GM21390 (cell line): ENCODE measurements at regions not wholly inside any gene's neighbourhood (a gene's known extent, or its start where the extent isn't known, plus 50 kb on each side); places are given as distances from the start of the nearest gene placed in this dataset.
"Not testable (repeated sequence)": the region's sequence is repeated elsewhere in the genome, so short reads cannot be mapped to it uniquely, and the experiment has no call there.

ENCODE experiments used
- ATAC-seq: cut with Tn5 transposase; IDR thresholded peaks from one replicate; pipeline ENCODE4 v1.9.1; 2021; ENCODE audit not compliant: unreplicated experiment

DNA sequence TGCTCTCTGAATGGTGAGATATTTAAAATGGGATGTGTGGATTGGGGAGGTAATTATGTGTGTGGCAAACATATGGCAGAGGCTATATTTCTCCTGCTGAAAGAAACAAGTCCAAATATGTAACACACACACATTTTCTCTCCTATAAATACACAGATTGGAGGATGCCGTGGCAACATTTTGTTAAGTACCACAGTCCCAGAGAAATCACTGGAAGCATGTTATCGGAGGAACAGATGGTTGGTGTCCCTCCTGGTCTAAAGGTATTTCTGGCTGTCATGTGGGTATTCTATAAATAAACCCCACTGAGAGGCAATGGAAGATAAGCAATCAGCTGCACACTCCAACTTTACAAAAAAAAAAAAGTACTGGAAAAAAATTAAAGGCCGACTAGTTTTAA is 528.3 kb upstream of the BOD1L1 start:
- no peak for ATAC-seq

DNA sequence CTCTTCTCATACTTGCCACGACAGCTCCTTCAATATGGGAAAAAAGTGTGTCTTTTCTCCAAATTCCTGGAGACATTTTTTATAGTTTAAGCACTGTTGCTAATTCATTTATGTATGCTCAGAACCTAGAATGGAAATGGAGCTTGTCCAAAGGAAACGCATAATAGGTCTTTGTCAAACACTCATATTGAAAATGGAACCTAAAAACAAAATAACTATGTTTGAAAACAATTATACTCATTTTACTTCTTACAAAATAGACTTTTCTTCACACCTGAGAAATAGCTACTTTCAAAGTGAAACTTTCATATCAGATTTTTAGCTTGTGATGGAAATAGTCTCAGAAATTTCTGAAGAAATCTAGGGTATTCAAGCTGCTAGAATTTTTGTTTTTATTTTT is 529.7 kb upstream of the BOD1L1 start:
- ATAC-seq, result peak; percentile 75

DNA sequence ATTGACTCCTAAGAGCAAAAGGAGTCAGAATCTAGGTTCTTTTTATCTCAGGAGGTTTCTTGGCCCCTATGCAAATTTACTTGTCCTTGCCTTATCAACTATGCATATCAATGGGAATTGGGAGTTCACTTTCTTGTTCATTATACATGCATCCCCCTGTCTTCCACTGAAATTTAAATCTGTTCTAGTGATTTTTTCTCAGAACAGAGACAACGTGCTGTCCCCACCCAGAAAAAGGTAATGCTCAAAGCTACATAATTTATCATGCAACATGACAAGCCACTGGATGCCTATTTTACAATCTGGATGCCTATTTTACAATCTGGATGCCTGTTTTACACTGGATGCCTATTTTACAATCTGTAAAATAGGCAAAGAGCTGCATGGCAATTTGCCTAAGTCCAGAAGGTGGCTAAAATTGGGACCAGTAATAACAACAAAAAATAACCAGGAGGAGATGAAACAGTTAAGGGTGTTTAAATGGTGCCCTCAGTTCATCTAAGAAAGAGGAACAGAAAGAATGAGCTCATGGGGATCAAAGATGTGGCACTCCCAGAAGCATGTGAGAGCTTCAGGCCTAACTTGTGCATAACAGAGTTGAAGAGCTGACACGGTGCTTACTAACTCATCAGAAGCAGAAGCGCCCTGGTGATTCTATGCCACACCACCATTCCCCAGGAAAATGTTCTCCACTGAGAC is 537.8 kb upstream of the BOD1L1 start:
- peak; percentile 98 for ATAC-seq

DNA sequence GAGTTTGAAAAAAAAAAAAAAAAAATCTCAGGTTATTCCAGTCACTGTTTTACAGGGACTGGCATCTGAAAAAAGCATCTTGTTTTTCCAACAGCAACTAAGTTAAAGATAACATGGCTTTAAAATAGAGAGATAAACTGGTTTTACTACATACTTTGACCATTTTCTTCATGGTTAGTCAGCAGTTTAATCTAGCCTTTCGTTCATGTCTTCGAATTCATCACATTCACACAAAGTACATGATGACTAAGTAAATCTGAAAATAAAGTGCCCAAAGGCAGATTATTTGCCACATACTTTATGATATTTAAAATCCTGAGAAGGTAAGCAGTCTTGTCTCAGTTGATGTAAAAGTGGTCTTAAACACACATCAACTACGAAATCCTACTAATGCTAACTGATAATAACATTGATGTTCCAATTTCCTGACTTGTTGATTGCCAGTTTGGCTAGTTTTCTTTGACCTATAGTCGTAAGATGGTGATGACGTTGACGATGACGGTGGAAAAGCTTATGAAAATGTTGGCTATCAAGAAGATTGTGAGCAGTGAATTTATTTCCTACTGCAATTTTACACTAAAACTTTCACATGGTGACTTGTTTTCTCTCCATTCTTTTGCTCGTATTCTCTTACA is 540.5 kb upstream of the BOD1L1 start:
- no peak for ATAC-seq

DNA sequence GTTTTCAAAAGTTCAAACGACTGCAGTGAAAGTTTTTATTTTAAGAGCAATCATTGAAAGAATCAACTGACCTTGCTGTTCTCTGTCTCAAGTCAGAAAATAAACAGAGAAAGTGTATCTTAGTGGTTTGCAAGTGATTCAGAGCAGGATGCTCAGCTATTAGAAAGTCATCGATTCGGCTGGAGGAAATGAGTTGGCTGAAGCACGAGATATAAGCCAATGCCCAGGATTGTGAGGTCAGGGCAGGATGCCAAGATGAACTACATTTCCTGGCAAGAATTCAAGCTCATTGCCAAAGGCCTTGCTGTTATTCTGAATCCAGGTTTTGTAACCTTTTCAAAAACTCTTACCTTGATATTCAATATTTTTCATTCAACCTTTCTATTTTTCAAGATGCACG is 541.4 kb upstream of the BOD1L1 start:
- peak; percentile 58 for ATAC-seq

DNA sequence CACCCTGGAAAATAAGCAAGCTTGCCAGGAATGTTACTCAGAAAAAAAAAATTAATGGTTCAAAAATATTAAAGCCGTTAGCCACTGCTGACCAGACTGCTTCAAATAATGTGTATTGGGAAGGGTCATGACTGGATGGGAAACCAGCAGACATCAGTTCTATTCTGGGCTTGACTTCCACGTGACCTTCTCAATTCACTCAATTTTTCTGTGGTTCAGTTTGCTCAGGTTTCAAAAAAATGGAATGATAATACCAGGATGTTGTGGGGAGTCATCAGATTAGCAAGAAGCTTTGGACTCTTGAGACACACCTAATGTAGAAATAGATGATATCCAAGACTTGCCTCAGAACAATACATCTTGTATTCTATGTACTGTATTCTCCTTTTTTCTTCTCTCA is 541.9 kb upstream of the BOD1L1 start:
- no peak for ATAC-seq

DNA sequence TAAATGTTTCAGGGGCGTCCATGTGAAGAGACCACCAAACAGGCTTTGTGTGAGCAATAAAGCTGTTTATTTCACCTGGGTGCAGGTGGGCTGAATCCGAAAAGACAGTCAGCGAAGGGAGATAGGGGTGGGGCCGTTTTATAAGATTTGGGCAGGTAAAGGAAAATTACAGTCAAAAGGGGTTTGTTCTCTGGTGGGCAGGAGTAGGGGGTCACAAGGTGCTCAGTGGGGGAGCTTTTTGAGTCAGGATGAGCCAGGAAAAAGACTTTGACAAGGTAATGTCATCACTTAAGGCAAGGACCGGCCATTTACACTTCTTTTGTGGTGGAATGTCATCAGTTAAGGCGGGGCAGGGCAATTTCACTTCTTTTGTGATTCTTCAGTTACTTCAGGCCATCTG is 542.4 kb upstream of the BOD1L1 start:
- ATAC-seq, result not testable (repeated sequence)

DNA sequence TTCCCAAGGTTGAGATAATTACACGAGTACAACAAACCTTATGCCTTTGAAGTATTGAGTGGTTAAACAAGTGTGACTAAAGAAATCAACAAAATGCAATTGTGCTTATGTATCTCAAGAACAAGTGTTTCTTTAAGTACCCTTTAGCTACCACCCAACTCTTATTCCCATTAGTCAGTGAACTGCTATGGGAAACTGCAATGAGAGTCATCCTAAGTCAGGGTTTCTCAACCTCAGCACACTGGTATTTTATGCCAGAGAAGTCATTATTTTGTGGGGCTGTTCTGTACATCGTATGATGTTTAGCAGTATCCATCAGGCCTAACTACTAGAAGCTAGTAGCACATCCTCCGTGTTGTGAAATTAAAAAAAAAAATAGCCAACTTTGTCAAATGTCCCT is 549.1 kb upstream of the BOD1L1 start:
- no peak for ATAC-seq

DNA sequence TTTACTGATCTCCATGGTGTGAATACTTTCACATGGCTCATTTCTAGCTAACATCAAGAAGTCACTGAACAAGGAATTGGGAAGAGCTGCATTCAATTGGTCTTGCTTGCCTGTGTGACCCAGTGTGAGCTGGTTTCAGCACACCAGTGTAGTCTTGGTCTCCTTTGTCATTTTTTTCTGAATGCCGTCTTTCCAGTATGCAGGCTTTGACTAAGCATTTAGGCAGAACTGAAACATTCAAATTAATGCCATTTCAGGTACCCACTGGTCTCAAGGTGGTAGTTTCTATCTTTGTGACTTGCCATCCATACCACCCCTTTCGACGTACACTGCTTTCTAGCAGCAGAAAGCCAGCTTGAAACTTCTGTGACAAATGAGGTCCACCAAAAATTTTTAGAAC is 550.5 kb upstream of the BOD1L1 start:
- ATAC-seq, result peak; percentile 87

DNA sequence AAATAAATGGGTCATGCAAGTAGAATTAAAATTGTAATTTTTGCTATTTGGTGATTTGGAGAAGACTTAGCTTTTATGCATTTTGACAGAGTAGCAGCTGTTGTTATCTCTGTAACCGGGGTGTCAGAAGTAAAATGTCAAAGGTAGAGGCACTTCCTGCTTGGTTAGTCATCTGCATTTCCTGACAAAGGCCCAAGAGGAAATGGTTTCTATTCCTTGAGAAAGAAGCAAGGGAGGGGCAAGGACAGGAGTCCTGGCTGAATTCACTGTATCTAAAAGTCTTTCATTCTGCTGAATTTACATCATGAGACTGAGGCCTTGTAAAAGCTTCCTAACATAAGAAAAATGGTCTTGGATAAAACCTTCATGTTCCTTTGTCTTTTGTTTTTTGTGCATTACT is 550.9 kb upstream of the BOD1L1 start:
- ATAC-seq, result peak; percentile 77

DNA sequence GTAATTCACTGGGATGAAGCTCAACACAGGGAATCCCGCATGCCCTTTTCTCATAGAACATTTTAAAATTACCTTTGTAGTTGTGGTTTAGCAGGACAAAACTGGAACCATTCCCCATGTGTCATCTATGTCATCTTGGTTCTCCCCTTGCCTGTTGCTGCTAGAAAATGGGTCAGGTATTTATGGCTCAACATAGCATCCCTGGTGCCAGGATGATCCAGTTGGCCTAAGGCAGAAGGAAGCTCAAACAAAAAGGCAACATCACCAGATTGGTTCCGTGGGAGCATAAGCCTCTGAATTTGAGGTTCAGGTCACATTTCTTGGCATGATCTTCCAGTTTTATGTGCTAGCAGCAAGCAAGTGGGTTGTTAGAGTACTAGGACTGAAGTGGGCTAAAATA is 552.6 kb upstream of the BOD1L1 start:
- no peak for ATAC-seq

DNA sequence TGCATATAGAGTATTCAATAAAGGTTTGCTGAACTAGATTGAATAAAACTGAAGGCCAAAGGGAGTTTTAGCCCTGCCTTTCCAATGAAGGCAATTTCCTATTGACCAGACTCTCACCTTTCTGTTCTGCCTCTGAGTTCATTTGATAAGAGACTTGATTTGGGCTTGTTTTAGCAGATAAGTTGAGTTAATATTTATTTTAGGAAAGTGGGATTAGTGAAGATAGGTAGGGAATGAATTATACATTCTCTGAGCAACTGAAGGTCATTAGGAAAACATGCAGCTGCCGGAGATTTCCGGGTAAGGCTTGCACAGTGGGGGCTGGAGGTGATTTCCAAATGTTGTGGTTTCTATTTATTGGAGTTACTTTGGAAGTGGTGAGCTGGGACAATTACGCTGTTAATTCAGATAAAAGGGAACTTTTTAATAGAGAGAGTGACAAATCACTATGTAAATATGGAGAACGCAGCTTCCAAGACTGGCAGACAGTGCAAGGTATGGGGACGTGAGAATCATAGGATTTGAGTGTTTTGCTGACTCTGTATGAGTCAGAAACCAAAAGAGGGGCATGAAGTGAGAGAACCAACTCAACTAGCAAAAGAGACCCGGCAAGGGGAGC is 553.6 kb upstream of the BOD1L1 start:
- ATAC-seq, result no peak

DNA sequence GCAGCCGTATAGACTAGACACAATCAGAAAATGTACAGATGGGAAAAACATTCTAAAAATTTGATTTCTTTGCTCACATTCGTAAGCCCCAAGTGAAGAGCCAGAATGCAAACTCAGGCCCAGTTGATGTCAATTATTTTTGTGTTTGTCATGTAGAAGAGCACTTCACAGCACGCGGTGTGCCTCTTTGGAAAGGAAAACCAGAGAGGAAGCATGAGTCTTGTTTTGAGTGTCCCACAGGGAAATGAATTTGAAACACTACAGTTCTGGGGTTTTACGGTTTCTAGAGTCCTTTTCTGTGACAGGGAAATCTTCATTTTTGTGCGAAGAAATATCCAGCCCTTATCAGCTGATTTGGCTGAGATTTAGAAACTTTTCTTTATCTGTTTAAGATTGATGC is 554.6 kb upstream of the BOD1L1 start:
- ATAC-seq, result no peak

DNA sequence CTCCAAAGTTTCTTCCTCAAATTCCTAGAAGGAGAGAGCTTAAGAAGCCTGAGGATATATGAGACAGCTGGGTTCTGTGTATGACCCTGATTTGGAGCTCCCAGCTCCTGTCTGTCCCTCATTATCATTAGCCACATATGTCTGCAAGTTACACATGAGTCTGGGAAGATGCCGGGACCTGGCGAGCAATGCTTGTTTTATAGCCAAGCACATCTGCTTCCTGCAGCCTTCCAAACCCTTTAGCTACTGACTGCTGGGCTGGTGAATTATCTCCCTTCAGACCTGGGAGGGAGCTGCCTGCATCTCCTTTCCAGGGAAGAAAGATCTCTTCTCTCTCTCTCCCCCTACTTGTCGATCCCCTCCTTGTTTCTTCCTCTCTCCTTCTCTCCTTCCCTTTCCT is 556.7 kb upstream of the BOD1L1 start:
- no peak for ATAC-seq

DNA sequence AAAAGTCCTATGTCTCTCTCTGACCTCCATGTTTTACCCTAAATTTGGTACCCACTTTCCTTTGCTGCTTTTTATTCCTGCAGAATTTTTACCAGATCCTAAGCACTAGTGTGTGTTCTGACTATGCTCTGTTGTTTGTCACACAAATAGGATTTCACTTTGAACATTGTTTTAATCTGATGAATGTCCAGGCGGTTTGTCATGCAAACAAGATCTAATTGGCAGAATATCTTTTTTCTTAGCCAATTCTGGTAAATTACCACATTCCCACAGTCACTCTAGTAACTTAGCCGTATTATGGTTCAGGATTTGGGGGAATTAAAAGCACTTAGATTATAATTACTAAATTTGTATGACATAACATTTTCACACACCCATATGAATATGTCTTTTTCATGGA is 557.2 kb upstream of the BOD1L1 start:
- no peak for ATAC-seq

DNA sequence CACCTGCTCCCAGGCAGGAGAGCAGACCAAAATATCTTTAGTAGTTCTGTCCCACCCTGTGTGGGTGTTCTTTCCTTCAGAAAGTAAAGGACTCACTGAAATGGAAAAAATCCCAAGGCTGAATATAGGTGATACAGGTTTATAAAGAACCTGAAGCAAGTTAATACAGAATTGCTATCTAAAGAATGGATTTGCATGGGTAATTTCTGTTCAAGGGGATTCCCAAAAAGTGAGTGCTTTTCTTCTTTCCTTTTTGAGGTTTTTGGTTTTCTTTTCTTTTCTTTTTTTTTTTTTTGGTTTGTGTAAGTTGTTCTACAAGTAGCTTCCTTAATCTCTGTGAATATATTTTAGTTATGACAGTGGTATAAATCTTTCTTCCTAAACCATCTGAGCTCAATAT is 560.7 kb upstream of the BOD1L1 start:
- no peak for ATAC-seq

DNA sequence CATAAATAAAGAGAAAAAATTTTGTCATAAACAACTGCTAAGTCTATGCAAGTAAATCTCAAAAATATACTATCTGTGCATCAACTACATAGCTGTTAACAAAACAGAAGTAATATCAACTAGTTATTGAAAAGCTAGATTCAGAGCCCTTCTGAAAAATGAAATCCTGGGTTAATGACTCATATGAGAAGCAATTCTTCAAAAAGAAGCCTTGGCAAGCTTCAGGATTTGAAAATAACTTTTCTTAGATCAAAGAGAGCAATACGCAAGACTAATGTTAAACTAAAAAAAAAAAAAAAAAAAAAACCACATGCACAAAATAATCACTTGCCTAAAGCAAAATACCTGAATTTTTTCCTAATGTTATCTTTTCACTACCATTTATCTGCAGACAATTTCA is 566.1 kb upstream of the BOD1L1 start:
- no peak for ATAC-seq

DNA sequence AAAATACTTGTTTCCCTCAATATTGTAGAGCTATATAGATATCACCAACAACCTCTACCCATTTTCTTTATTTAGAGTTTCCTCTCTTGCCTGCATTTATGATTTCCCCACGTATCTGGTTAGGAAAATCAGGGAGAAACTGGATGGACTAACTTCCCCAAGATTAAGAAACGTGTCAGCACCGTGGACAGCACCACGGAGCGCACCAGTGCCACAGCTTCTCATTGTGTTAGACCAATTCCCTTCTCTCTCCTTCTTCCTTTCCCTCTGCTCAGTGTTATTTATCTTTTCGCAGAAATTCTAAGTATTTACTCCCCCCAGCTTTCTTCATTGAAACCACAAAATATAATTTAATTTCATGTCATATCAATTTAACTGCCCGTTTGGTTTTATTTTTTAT is 568.6 kb upstream of the BOD1L1 start:
- no peak for ATAC-seq

DNA sequence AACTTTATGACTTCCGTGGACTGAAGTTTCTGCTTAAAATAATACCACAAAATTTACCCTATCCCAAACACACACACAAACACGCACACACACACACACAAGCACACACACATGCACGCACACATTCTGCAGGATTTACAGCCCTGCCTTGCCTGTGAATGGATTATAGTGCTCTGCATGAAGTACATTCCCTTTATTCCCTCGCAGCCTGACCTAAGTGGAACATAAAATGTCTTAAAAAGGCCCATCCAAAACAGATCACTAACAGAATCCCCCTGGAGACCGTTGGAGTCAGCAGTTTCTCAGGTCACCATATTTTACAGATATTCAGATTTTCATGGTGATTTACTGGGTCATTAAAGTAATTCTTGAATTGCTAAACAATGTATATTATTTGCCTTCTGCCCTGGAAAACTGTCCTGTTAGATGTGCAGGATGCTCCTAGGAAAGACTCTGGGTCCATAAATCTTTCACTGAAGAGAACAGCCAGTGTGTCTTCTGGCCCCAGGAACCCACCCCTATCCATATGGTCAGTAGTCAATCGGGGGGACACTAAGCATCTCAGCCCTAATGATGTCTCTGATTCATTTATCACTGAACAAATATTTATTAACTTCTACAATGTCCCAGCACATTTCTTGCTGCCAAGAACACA is 587.7 kb upstream of the BOD1L1 start:
- ATAC-seq, result no peak

DNA sequence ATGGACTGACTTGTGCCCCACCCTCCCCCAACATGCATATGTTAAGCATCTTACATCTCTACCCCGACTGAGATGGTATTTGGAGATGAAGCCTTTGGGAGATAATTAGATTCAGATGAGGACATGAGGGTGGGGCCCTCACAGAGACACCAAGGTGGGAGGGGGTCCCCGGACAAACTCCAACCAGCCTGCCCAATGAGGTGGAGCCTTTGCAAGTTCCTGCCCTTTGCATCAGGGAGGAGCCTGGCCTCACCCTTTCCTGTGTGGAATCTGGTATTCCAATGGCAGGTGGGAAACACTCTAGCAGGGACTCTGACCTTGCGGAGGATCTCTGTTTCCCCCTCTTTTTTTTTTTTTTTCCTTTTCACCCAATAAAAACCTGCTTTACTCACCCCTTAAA is 589.9 kb upstream of the BOD1L1 start:
- ATAC-seq, result no peak

DNA sequence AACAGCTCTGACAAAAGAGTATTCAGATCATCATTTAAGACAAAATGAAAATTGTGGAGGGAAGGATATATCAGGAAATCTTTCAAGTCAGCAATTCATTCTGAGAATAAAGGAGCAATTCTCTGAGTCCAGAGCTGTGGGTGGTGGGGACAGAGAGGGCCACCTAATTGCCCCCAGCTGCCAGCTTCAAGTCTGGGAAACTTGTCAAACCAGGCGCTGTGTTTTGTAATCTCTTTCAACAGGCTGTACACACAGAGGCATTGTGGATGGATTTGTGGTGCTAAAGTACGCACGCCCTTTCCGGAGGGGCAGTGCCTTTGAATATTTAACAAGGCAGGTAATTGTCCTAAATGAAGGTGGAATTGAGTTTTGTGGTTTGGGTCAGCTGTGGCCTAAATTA is 591.1 kb upstream of the BOD1L1 start:
- ATAC-seq, result no peak

DNA sequence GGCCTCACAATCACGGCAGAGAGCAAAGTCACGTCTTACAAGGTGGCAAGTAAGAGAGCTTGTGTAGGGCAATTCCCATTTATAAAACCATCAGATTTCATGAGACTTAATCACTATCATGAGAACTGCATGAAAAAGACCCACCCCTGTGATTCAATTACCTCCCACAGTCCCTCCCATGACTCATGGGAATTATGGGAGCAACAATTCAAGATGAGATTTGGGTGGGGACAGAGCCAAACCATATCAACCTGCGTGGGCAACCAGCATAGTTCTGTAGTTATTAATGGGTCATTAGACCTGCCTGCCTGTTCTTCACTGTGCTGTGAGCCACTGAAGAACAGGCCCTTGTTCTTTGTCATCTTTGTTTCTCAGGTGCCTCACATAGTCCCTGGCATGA is 593.7 kb upstream of the BOD1L1 start:
- ATAC-seq, result no peak
